ENCODE measurements at regions not wholly inside any gene's neighbourhood (a gene's known extent, or its start where the extent isn't known, plus 50 kb on each side); places are given as distances from the start of the nearest gene placed in this dataset.
"Not testable (repeated sequence)": the region's sequence is repeated elsewhere in the genome, so short reads cannot be mapped to it uniquely, and the experiment has no call there.

- not testable (repeated sequence) for H3K4me3 Mint-ChIP-seq; DNase-seq (ENCODE audit: extremely low spot score, unreplicated experiment); H3K27ac Mint-ChIP-seq; H3K27me3 Mint-ChIP-seq; H3K36me3 Mint-ChIP-seq; H3K4me1 Mint-ChIP-seq (ENCODE audit: unreplicated experiment)
- peaks cover 15% of the 10 kb centered on the region for H3K9me3 Mint-ChIP-seq
Observed at GRCh38 chr7:97234494-97234893, 117.0 kb downstream of the SDHAF3 start.

GRCh38 chr7:97246317-97246716, 128.8 kb downstream of the SDHAF3 start:
- Mint-ChIP-seq H3K4me3 (no peak overlapping the region), H3K27ac (no peak overlapping the region), H3K4me1 (ENCODE audit: unreplicated experiment) (no peaks in the 10 kb centered on the region), H3K36me3 (no peaks in the 10 kb centered on the region), H3K9me3 (peaks cover 5% of the 10 kb centered on the region), H3K27me3 (no peaks in the 10 kb centered on the region)
- DNase-seq (ENCODE audit: extremely low spot score, unreplicated experiment) = no peak
- no peak for TF ChIP-seq CTCF (conservative IDR thresholded peaks at IDR 0.05)

- not testable (repeated sequence) for H3K4me3 Mint-ChIP-seq; H3K36me3 Mint-ChIP-seq; DNase-seq (ENCODE audit: extremely low spot score, unreplicated experiment); H3K27ac Mint-ChIP-seq; H3K4me1 Mint-ChIP-seq (ENCODE audit: unreplicated experiment); H3K27me3 Mint-ChIP-seq; H3K9me3 Mint-ChIP-seq
Observed at GRCh38 chr7:97258187-97258586, 140.7 kb downstream of the SDHAF3 start.

GRCh38 chr7:97269741-97270140, 152.2 kb downstream of the SDHAF3 start:
- H3K4me3 Mint-ChIP-seq = no peak overlapping the region
- no peaks in the 10 kb centered on the region for H3K27me3 Mint-ChIP-seq
- H3K9me3 Mint-ChIP-seq = no peaks in the 10 kb centered on the region
- TF ChIP-seq CTCF (conservative IDR thresholded peaks at IDR 0.05) = no peak
- H3K4me1 Mint-ChIP-seq (ENCODE audit: unreplicated experiment) = no peaks in the 10 kb centered on the region
- no peak overlapping the region for H3K27ac Mint-ChIP-seq
- no peak for DNase-seq (ENCODE audit: extremely low spot score, unreplicated experiment)
- no peaks in the 10 kb centered on the region for H3K36me3 Mint-ChIP-seq

GRCh38 chr7:97270280-97270679, 152.8 kb downstream of the SDHAF3 start:
- Mint-ChIP-seq H3K4me3 (no peak overlapping the region), H3K27me3 (no peaks in the 10 kb centered on the region), H3K4me1 (ENCODE audit: unreplicated experiment) (no peaks in the 10 kb centered on the region), H3K9me3 (no peaks in the 10 kb centered on the region), H3K36me3 (no peaks in the 10 kb centered on the region), H3K27ac (no peak overlapping the region)
- DNase-seq (ENCODE audit: extremely low spot score, unreplicated experiment) = no peak
- no peak for TF ChIP-seq CTCF (conservative IDR thresholded peaks at IDR 0.05)

GRCh38 chr7:97271619-97272018, 154.1 kb downstream of the SDHAF3 start:
- Mint-ChIP-seq H3K27ac (no peak overlapping the region), H3K36me3 (no peaks in the 10 kb centered on the region), H3K27me3 (no peaks in the 10 kb centered on the region), H3K4me1 (ENCODE audit: unreplicated experiment) (no peaks in the 10 kb centered on the region), H3K9me3 (no peaks in the 10 kb centered on the region), H3K4me3 (no peak overlapping the region)
- TF ChIP-seq CTCF (conservative IDR thresholded peaks at IDR 0.05) = no peak
- no peak for DNase-seq (ENCODE audit: extremely low spot score, unreplicated experiment)

DNA sequence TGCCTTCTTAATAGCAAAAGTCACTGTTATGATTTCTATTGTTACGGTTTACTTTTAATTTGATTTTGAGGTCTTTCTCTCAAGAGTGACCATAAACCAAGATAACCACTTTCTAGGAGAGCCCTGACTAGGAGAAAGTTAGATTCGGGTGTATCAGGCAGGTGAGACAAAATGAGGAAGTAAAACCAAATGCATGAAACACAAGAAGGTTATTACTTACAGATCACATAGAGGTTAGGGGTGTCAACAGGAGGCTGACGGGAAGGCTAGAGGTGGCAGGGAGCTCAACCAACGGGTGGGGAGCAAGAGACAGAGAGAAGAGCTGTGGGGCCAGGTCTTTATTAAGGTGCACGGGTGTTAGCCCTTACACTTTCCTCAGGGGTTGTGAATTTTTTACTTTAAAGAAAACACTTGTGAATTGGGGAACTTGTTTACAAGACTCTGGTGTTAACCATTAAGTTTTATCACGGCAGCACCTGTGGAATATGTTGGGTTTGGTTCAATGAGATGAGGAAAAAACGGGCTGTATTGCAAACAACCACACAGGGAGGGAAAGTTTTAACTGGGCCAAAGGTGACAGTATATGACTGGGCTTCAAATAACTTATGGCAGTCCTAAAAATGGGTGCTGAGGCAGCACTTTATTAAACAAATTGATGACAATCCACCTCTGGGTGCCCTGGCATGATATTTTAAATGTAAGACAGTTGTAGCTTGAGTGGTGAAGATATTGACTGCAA, 154.9 kb downstream of the SDHAF3 start:
- DNase-seq (ENCODE audit: extremely low spot score, unreplicated experiment) = no peak
- Mint-ChIP-seq H3K4me1 (ENCODE audit: unreplicated experiment) (no peaks in the 10 kb centered on the region), H3K27me3 (no peaks in the 10 kb centered on the region), H3K9me3 (no peaks in the 10 kb centered on the region), H3K36me3 (no peaks in the 10 kb centered on the region), H3K4me3 (no peak overlapping the region), H3K27ac (no peak overlapping the region)
- TF ChIP-seq CTCF (conservative IDR thresholded peaks at IDR 0.05) = no peak

All from type B pancreatic cell (in vitro differentiated cells).